GM12864 (cell line): ENCODE measurements at regions not wholly inside any gene's neighbourhood (a gene's known extent, or its start where the extent isn't known, plus 50 kb on each side); places are given as distances from the start of the nearest gene placed in this dataset.

Source experiments
- DNase-seq: peaks from one replicate; pipeline ENCODE4 v3.0.0-alpha.2; 2011; ENCODE audit warnings: low read depth
- H3K4me3 ChIP-seq: 2 replicates; pipeline ENCODE4 v1.5.1; 2011; ENCODE audit warnings: mild to moderate bottlenecking, low read depth, low read length, control low read depth
- TF ChIP-seq, protein P1 (sequence below): IDR thresholded peaks from 2 replicates; pipeline ENCODE4 v1.5.1; 2011; ENCODE audit warnings: low read depth, mild to moderate bottlenecking, moderate library complexity, low read length, control low read depth, inconsistent platforms; ENCODE audit errors: missing control alignments

DNA sequence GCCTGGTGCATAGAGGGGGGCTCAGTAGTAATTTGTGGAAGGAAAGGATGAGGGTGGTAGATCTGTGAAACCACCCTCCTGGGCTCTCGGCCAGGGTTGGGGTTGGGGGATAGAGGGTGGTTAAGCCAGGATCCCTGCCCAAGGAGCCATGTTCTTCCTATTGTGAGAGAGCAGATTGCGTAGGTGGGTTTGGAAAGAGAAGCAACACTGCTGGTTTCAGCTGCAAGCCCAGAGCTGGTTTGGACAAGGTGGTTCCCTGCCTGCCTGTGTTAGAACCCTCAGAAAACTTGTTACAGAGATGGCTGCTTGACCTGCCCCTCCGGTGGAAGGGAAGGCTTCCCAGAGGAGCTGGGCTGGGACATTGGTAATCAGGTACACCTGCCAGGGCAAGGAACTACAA, 131.2 kb upstream of the HAND1 start:
- TF ChIP-seq, protein P1, sequence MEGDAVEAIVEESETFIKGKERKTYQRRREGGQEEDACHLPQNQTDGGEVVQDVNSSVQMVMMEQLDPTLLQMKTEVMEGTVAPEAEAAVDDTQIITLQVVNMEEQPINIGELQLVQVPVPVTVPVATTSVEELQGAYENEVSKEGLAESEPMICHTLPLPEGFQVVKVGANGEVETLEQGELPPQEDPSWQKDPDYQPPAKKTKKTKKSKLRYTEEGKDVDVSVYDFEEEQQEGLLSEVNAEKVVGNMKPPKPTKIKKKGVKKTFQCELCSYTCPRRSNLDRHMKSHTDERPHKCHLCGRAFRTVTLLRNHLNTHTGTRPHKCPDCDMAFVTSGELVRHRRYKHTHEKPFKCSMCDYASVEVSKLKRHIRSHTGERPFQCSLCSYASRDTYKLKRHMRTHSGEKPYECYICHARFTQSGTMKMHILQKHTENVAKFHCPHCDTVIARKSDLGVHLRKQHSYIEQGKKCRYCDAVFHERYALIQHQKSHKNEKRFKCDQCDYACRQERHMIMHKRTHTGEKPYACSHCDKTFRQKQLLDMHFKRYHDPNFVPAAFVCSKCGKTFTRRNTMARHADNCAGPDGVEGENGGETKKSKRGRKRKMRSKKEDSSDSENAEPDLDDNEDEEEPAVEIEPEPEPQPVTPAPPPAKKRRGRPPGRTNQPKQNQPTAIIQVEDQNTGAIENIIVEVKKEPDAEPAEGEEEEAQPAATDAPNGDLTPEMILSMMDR, result no peak
- no peak overlapping the region for H3K4me3 ChIP-seq
- DNase-seq, result no peak

DNA sequence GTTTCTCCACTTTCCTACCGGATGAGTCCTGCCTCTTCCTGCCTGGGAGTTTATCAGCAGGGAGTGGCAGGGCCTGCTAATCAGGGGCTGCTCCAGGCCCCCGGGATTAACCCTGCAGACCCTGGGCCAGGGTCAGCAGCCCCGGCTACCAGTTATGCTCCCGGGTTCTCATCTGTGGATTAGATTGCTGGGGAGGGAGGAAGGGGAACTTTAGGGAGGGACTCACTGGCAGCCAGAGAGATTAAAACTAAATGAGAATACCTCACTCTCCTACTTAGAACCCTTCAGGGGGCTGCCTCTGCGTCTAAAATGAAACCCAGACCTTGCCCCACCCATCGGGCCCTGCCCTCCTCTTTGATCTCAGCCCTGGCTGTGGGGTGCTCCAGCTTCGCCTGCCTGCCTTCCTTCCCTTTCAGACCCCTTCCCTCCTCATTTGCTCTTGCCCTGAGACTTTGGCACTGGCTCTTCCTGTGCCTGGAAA, 130.5 kb upstream of the HAND1 start:
- no peak overlapping the region for H3K4me3 ChIP-seq
- DNase-seq, result no peak
- TF ChIP-seq, protein P1, result no peak

DNA sequence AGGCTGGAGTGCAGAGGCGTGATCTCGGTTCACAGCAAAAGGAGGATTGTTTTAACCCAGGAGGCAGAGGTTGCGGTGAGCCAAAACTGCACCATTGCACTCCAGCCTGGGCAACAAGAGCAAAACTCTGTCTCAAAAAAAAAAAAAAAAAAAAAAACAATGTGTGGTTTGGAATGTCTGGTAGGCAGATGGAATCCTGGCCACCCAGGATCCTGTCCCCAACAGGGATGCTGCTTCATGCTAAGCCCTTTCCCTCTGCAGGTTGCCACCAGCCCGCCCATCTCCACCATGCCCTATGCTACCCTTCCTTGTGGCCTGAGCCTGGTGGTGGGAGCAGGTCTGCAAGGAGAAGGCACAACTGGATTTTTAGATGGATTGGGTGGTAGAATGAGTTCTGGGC, 129.7 kb upstream of the HAND1 start:
- DNase-seq, result no peak
- TF ChIP-seq, protein P1, result no peak
- no peak overlapping the region for H3K4me3 ChIP-seq

DNA sequence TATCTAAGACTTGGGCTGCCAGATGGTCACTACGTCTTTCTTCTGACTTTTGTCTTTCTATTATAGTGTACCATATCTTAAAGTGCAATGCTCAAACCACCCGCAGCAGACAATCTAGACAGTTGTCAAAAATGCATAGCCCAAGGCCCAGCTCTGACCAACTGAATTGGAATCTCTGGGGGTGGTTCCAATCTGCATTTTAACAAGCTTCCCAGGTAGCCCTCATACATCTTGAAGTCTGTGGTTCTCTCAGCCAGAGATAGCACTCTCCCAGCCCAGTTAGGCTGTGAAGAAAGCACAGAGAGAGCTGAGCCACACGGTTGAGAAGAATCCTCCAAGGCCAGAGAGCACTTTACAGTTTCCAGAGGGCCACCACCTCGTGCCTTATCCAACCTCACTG, 128.2 kb upstream of the HAND1 start:
- no peak for DNase-seq
- H3K4me3 ChIP-seq, result no peak overlapping the region
- TF ChIP-seq, protein P1, result no peak

DNA sequence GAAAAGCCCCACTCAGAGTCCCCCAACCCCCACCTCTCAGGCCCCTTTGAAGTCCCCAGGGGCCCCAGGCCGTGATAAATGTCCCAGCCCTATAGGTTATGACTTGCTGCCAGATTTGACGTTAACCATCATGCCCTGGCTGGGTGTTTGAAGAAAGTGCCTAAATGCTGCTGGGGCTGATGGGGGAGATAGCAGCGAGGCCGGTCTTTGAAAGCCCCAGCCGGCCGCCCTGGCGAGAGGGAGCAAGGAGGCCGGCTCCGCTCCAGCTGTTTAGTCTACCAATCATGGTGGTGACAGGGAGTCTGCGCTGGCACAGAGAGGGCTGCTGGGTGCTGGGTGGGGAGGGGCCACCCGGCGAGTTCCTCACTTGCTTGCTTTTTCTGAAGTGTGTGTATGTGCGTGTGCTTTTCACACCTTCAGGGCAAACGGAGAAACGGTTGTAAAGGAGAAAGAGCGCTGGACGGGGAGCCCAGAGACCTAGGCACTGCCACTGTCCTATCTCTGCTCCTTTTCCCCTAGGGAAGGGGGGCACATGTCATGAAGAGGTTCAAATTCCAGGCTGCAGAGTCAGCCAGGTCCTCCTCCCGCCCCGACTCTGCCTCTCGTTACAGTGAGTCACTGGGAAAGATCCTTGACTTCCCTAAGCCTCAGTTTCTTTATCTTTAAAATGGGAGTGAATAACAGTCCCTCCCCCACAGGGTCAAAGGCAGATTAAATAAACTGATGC, 126.1 kb upstream of the HAND1 start:
- DNase-seq, result no peak
- no peak overlapping the region for H3K4me3 ChIP-seq
- TF ChIP-seq, protein P1, result no peak

DNA sequence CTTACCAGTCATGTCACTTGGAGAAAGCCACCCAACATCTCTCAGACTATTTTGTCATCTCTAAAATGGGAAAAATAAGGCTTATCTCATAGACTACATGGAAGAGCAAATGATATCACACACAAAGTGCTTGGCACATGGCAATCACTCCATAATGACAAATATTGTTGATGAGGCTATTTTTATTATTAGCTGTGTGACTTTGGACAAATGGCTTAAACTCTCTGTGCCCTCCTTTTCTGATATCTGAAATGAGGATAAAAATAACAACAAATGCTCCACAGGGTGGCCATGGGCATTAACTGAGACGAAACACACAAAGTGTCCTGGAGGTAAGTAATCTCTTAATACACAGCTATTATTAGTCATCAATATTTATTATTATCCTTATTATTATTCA, 125.5 kb upstream of the HAND1 start:
- no peak for DNase-seq
- TF ChIP-seq, protein P1, result no peak
- no peak overlapping the region for H3K4me3 ChIP-seq

DNA sequence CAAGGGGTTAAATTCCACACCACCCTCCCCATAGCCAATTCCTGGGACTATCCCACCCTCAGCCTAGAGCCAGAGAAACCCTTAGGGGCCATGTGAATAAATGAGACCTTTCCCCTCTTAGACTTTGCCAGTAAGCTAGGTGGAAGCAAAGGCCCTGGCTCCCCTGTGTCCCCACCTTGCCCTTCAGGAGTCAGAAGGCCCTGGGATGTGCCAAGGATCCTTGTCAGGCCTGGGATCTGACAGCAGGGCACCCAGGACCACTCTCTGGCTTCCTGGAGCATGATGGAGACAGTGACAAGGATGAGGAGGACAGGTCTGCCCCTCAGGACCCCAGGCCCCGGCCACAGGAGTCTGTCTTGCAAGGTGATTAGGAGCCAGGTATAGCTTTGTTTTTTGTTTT, 125.0 kb upstream of the HAND1 start:
- no peak overlapping the region for H3K4me3 ChIP-seq
- TF ChIP-seq, protein P1, result no peak
- no peak for DNase-seq
